ENCODE measurements at regions not wholly inside any gene's neighbourhood (a gene's known extent, or its start where the extent isn't known, plus 50 kb on each side); places are given as distances from the start of the nearest gene placed in this dataset.

GRCh38 chr4:36494016-36494415 is 212.6 kb downstream of the DTHD1 start:
- no peak for FAIRE-seq

GRCh38 chr4:36494747-36495146 is 213.3 kb downstream of the DTHD1 start:
- no peak for FAIRE-seq

- FAIRE-seq: no peak
Observed at GRCh38 chr4:36502350-36502749, 220.9 kb downstream of the DTHD1 start.

- no peak for FAIRE-seq
Observed at GRCh38 chr4:36508394-36508793, 227.0 kb downstream of the DTHD1 start.

GRCh38 chr4:36509845-36510244 is 228.4 kb downstream of the DTHD1 start:
- FAIRE-seq: no peak

- FAIRE-seq: no peak
Observed at GRCh38 chr4:36511785-36512184, 230.4 kb downstream of the DTHD1 start.

- FAIRE-seq: no peak
Observed at GRCh38 chr4:36516522-36517095, 235.2 kb downstream of the DTHD1 start.

- no peak for FAIRE-seq
Observed at GRCh38 chr4:36523182-36523581, 241.8 kb downstream of the DTHD1 start.

GRCh38 chr4:36532670-36533379 is 251.4 kb downstream of the DTHD1 start:
- FAIRE-seq: no peak

GRCh38 chr4:36533944-36534343 is 252.5 kb downstream of the DTHD1 start:
- no peak for FAIRE-seq

GRCh38 chr4:36547383-36547782 is 266.0 kb downstream of the DTHD1 start:
- no peak for FAIRE-seq

GRCh38 chr4:36549252-36549651 is 267.8 kb downstream of the DTHD1 start:
- no peak for FAIRE-seq

- FAIRE-seq: no peak
Observed at GRCh38 chr4:36549992-36550391, 268.6 kb downstream of the DTHD1 start.

- no peak for FAIRE-seq
Observed at GRCh38 chr4:36551697-36552214, 270.3 kb downstream of the DTHD1 start.

- no peak for FAIRE-seq
Observed at GRCh38 chr4:36553029-36553428, 271.6 kb downstream of the DTHD1 start.

GRCh38 chr4:36553453-36553852 is 272.0 kb downstream of the DTHD1 start:
- no peak for FAIRE-seq

- no peak for FAIRE-seq
Observed at GRCh38 chr4:36556984-36557383, 275.6 kb downstream of the DTHD1 start.

GRCh38 chr4:36568575-36568974 is 287.2 kb downstream of the DTHD1 start:
- FAIRE-seq: no peak

GRCh38 chr4:36573441-36573840 is 292.0 kb downstream of the DTHD1 start:
- FAIRE-seq: no peak

GRCh38 chr4:36574816-36575215 is 293.4 kb downstream of the DTHD1 start:
- no peak for FAIRE-seq

GRCh38 chr4:36582198-36582597 is 300.8 kb downstream of the DTHD1 start:
- FAIRE-seq: no peak

- FAIRE-seq: no peak
Observed at GRCh38 chr4:36587909-36588472, 306.6 kb downstream of the DTHD1 start.

GRCh38 chr4:36590343-36590742 is 308.9 kb downstream of the DTHD1 start:
- no peak for FAIRE-seq

GRCh38 chr4:36601864-36602495 is 320.6 kb downstream of the DTHD1 start:
- FAIRE-seq: no peak
